Endothelial cell of umbilical vein (primary cell): ENCODE measurements at regions not wholly inside any gene's neighbourhood (a gene's known extent, or its start where the extent isn't known, plus 50 kb on each side); places are given as distances from the start of the nearest gene placed in this dataset.

Source experiments
- BruUV-seq: library from RNA; stranded (reverse); fragments of 400-500 nt; replicated peaks from 2 replicates; lab custom pipeline; 2021; lab: Mats Ljungman, UMichigan
- CTCF ChIA-PET: fragments of 300-600, 350-600 bp; sonication (Branson Sonifier 250); formaldehyde crosslinking; loops from one replicate; lab custom pipeline; 2021; ENCODE audit warnings: antibody characterized with exemption, inconsistent platforms; lab: Charles Lee
- POLR2A ChIA-PET: fragments of 300-600, 350-600 bp; sonication (Branson Sonifier 250); formaldehyde crosslinking; loops from one replicate; lab custom pipeline; 2021; ENCODE audit warnings: antibody characterized with exemption, inconsistent platforms; lab: Charles Lee
- DNase-seq: peaks from one replicate; pipeline ENCODE4 v3.0.0-alpha.2; 2011; ENCODE audit warnings: low read depth, low spot score
- FAIRE-seq: peaks from 2 replicates; lab custom pipeline; 2011; peaks lifted over from hg19 to GRCh38; lab: Jason Lieb, UNC
- H2AFZ ChIP-seq: 2 replicates; pipeline ENCODE4 v1.6.0; 2012; ENCODE audit warnings: low read depth, low read length, control low read depth, inconsistent platforms
- H3K27ac ChIP-seq: 2 replicates; pipeline ENCODE4 v1.5.1; 2011; ENCODE audit warnings: low read depth, mild to moderate bottlenecking, control low read depth, low read length, moderate library complexity; ENCODE audit not compliant: insufficient read depth
- H3K27me3 ChIP-seq, 2 experiments: 2 replicates each; pipeline versions ENCODE4 v1.6.0 to v1.6.1; 2011; ENCODE audit warnings: low read length in 2 of 2, mixed read lengths in 1 of 2; ENCODE audit not compliant: control insufficient read depth in 2 of 2, insufficient read depth in 2 of 2
- H3K36me3 ChIP-seq, 2 experiments: 2 replicates in 1 of 2; 3 replicates in 1 of 2; pipeline ENCODE4 v1.5.1; 2011; ENCODE audit warnings: low read length in 2 of 2, mild to moderate bottlenecking in 1 of 2, moderate library complexity in 1 of 2; ENCODE audit not compliant: control insufficient read depth in 2 of 2, insufficient read depth in 2 of 2; ENCODE audit errors: extremely low read depth in 1 of 2
- H3K4me1 ChIP-seq: 3 replicates; pipeline ENCODE4 v1.5.1; 2011; ENCODE audit warnings: mild to moderate bottlenecking, low read length; ENCODE audit not compliant: control insufficient read depth, insufficient read depth; ENCODE audit errors: extremely low read depth
- H3K4me2 ChIP-seq: 2 replicates; pipeline ENCODE4 v1.6.1; 2011; ENCODE audit warnings: low read length, control low read depth, mixed read lengths; ENCODE audit not compliant: insufficient read depth
- H3K4me3 ChIP-seq, 3 experiments: fragments of 200-600 bp in 1 of 3; sonication (generic), shearing (Covaris generic) in 1 of 3; replicated peaks in 1 of 3; 2 replicates each; pipeline ENCODE4 v1.5.1; 2011 to 2016; ENCODE audit warnings: control low read depth in 3 of 3, low read length in 3 of 3, mild to moderate bottlenecking in 2 of 3, inconsistent platforms in 1 of 3, low read depth in 1 of 3, moderate library complexity in 1 of 3; ENCODE audit not compliant: insufficient read depth in 1 of 3
- H3K79me2 ChIP-seq: 2 replicates; pipeline ENCODE4 v1.6.0; 2012; ENCODE audit warnings: low read length, inconsistent platforms; ENCODE audit not compliant: control insufficient read depth, insufficient read depth
- H3K9ac ChIP-seq: replicated peaks from 2 replicates; pipeline ENCODE3; 2011; ENCODE audit warnings: low read length, control low read depth; ENCODE audit not compliant: insufficient read depth; ENCODE audit errors: extremely low read depth
- H3K9me1 ChIP-seq: replicated peaks from 3 replicates; pipeline ENCODE4 v1.6.0; 2011; ENCODE audit warnings: mild to moderate bottlenecking, low read length; ENCODE audit not compliant: control insufficient read depth, insufficient read depth; ENCODE audit errors: extremely low read depth
- H3K9me3 ChIP-seq: replicated peaks from 2 replicates; pipeline ENCODE4 v1.5.1; 2012; ENCODE audit warnings: low read length, inconsistent platforms; ENCODE audit not compliant: control insufficient read depth, insufficient read depth
- H4K20me1 ChIP-seq: replicated peaks from 2 replicates; pipeline ENCODE3; 2011; ENCODE audit warnings: mild to moderate bottlenecking, low read length; ENCODE audit not compliant: control insufficient read depth, insufficient read depth; ENCODE audit errors: extremely low read depth
- EZH2 ChIP-seq: IDR thresholded peaks from 2 replicates; pipeline ENCODE4 v1.6.1; 2012; ENCODE audit warnings: borderline replicate concordance, low read depth, mild to moderate bottlenecking, moderate library complexity, low read length, inconsistent platforms; ENCODE audit not compliant: severe bottlenecking
- FOS ChIP-seq: IDR thresholded peaks from 2 replicates; pipeline ENCODE4 v1.6.1; 2011; ENCODE audit warnings: mild to moderate bottlenecking, low read length, moderate library complexity, borderline replicate concordance; ENCODE audit not compliant: insufficient read depth
- GATA2 ChIP-seq: IDR thresholded peaks from 2 replicates; pipeline ENCODE4 v1.7.0; 2011; ENCODE audit warnings: low read depth, mild to moderate bottlenecking, moderate library complexity, mixed read lengths, low read length; ENCODE audit not compliant: insufficient read length, insufficient read depth
- JUN ChIP-seq: IDR thresholded peaks from 2 replicates; pipeline ENCODE4 v1.6.1; 2011; ENCODE audit warnings: borderline replicate concordance, low read depth; ENCODE audit not compliant: insufficient read length, insufficient read depth
- MYC ChIP-seq: IDR thresholded peaks from one replicate; pipeline ENCODE4 v1.6.1; 2011; ENCODE audit warnings: mild to moderate bottlenecking, low read depth, low read length
- POLR2A ChIP-seq: IDR thresholded peaks from 2 replicates; pipeline ENCODE4 v1.6.1; 2012; ENCODE audit warnings: low read depth, mild to moderate bottlenecking, control low read depth, low read length
- POLR2AphosphoS5 ChIP-seq: IDR thresholded peaks from 2 replicates; pipeline ENCODE4 v1.6.1; 2012; ENCODE audit warnings: low read depth, mild to moderate bottlenecking, control low read depth, low read length, moderate library complexity; ENCODE audit not compliant: insufficient read depth
- dilution Hi-C: fragments of 300-500 bp; cut with MboI; formaldehyde crosslinking; loops from one replicate; pipeline ENCODE4 v1.15.0; 2019; ENCODE audit warnings: low sequenced_read_pairs; ENCODE audit not compliant: extremely low pct_ligation_motif_present
- intact Hi-C: fragments of 100-400 bp; cut with micrococcal nuclease; formaldehyde crosslinking; loops from one replicate; pipeline ENCODE4 v1.10.0; 2022
- TF ChIP-seq, protein P1 (sequence below): IDR thresholded peaks from 2 replicates; pipeline ENCODE4 v1.6.1; 2011; ENCODE audit not compliant: insufficient read depth, insufficient read length
- TF ChIP-seq, protein P2 (sequence below), 2 donors: IDR thresholded peaks; 1 replicate in 1 of 2; 2 replicates in 1 of 2; pipeline ENCODE4 v1.5.1; 2011; ENCODE audit warnings: low read length in 2 of 2, mild to moderate bottlenecking in 2 of 2, moderate library complexity in 2 of 2, control low read depth in 1 of 2, inconsistent platforms in 1 of 2, low read depth in 1 of 2; ENCODE audit not compliant: insufficient read depth in 1 of 2; ENCODE audit errors: extremely low read depth in 1 of 2

DNA sequence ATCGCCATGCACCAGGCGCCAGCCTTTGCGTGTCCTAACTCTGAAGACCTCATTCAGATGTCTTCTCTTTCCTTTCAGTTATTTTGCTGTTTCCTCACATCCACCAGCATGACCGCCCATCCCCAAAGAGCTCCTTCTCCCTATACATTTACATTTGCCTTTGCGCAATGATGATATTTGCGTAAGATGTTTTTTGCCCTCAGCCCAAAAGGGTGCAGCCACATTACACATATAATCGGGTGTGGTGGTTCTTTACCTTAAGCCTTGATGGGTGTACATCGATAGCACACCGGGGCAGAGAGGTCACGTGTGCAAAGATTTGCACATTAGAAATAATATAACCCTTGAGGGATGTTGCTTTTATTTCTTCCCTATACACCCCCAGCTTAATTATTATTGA is 192.8 kb downstream of the HUNK start:
- Histone ChIP-seq H3K9me3 (no peaks in the 10 kb centered on the region), H3K4me3 (no peak overlapping the region), H3K4me1 (no peaks in the 10 kb centered on the region), H3K9ac (no peak overlapping the region), H3K9me1 (no peaks in the 10 kb centered on the region), H4K20me1 (no peaks in the 10 kb centered on the region), H2AFZ (no peak overlapping the region), H3K27me3 (no peaks in the 10 kb centered on the region), H3K79me2 (no peaks in the 10 kb centered on the region), H3K36me3 (no peaks in the 10 kb centered on the region), H3K4me2 (no peak overlapping the region), H3K27ac (no peak overlapping the region)
- FAIRE-seq (no peak), DNase-seq (no peak)
- CTCF ChIA-PET, result interaction anchor here (1.1 kb wide), 1 partner anchor 30 kb away, joined by 4 read pairs; no protein-coding TSS in a partner anchor
- TF ChIP-seq, protein P1, sequence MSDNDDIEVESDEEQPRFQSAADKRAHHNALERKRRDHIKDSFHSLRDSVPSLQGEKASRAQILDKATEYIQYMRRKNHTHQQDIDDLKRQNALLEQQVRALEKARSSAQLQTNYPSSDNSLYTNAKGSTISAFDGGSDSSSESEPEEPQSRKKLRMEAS, result no peak
- TF ChIP-seq EZH2, result no peak
- TF ChIP-seq MYC, result no peak
- no peak for TF ChIP-seq POLR2A
- TF ChIP-seq, protein P2, sequence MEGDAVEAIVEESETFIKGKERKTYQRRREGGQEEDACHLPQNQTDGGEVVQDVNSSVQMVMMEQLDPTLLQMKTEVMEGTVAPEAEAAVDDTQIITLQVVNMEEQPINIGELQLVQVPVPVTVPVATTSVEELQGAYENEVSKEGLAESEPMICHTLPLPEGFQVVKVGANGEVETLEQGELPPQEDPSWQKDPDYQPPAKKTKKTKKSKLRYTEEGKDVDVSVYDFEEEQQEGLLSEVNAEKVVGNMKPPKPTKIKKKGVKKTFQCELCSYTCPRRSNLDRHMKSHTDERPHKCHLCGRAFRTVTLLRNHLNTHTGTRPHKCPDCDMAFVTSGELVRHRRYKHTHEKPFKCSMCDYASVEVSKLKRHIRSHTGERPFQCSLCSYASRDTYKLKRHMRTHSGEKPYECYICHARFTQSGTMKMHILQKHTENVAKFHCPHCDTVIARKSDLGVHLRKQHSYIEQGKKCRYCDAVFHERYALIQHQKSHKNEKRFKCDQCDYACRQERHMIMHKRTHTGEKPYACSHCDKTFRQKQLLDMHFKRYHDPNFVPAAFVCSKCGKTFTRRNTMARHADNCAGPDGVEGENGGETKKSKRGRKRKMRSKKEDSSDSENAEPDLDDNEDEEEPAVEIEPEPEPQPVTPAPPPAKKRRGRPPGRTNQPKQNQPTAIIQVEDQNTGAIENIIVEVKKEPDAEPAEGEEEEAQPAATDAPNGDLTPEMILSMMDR (IDR thresholded peaks at IDR 0.05; ENCODE audit: extremely low read depth in 1 of 2, insufficient read depth in 1 of 2, low read depth in 1 of 2, low read length in 2 of 2), result no peak
- no peak for TF ChIP-seq FOS
- no peak for TF ChIP-seq JUN
- TF ChIP-seq POLR2AphosphoS5, result no peak
- TF ChIP-seq GATA2, result no peak
- intact Hi-C loops (no loop called here), dilution Hi-C loops (no loop called here)
- POLR2A ChIA-PET, result no interaction called here
- no TSS peak for BruUV-seq
